ENCODE measurements at regions not wholly inside any gene's neighbourhood (a gene's known extent, or its start where the extent isn't known, plus 50 kb on each side); places are given as distances from the start of the nearest gene placed in this dataset.

- no peak for TF ChIP-seq RCOR1 (IDR thresholded peaks at IDR 0.05; ENCODE audit: insufficient replicate concordance, low read length)
- TF ChIP-seq SMC3 (IDR thresholded peaks at IDR 0.05; ENCODE audit: low read depth, low read length), result no peak
Observed at GRCh38 chrX:2595258-2595657, 94.5 kb upstream of the DHRSX start.
